HG03196 (cell line): ENCODE measurements at regions not wholly inside any gene's neighbourhood (a gene's known extent, or its start where the extent isn't known, plus 50 kb on each side); places are given as distances from the start of the nearest gene placed in this dataset.

ENCODE experiments used
- ATAC-seq: cut with Tn5 transposase; IDR thresholded peaks from one replicate; pipeline ENCODE4 v1.9.1; 2021; ENCODE audit not compliant: unreplicated experiment

GRCh38 chr1:57882934-57883641 is 459.2 kb upstream of the DAB1 start:
- no peak for ATAC-seq

GRCh38 chr1:57882072-57882471 is 458.2 kb upstream of the DAB1 start:
- no peak for ATAC-seq

GRCh38 chr1:57881639-57882038 is 457.8 kb upstream of the DAB1 start:
- no peak for ATAC-seq

- ATAC-seq: no peak
Observed at GRCh38 chr1:57879700-57880099, 455.8 kb upstream of the DAB1 start.

- no peak for ATAC-seq
Observed at GRCh38 chr1:57874418-57874877, 450.6 kb upstream of the DAB1 start.

GRCh38 chr1:57872913-57873312 is 449.1 kb upstream of the DAB1 start:
- no peak for ATAC-seq

- ATAC-seq: no peak
Observed at GRCh38 chr1:57868908-57869307, 445.0 kb upstream of the DAB1 start.

- no peak for ATAC-seq
Observed at GRCh38 chr1:57868239-57868638, 444.4 kb upstream of the DAB1 start.

GRCh38 chr1:57866998-57867397 is 443.1 kb upstream of the DAB1 start:
- ATAC-seq: no peak

GRCh38 chr1:57860931-57861565 is 437.2 kb upstream of the DAB1 start:
- no peak for ATAC-seq

- ATAC-seq: no peak
Observed at GRCh38 chr1:57860325-57860724, 436.5 kb upstream of the DAB1 start.

- no peak for ATAC-seq
Observed at GRCh38 chr1:57858740-57859139, 434.9 kb upstream of the DAB1 start.

- ATAC-seq: no peak
Observed at GRCh38 chr1:57857809-57858208, 433.9 kb upstream of the DAB1 start.

GRCh38 chr1:57854436-57854835 is 430.6 kb upstream of the DAB1 start:
- no peak for ATAC-seq

GRCh38 chr1:57850176-57850940 is 426.5 kb upstream of the DAB1 start:
- ATAC-seq: no peak

GRCh38 chr1:57848406-57848805 is 424.5 kb upstream of the DAB1 start:
- ATAC-seq: no peak

GRCh38 chr1:57845041-57845440 is 421.2 kb upstream of the DAB1 start:
- no peak for ATAC-seq

GRCh38 chr1:57844382-57844980 is 420.6 kb upstream of the DAB1 start:
- ATAC-seq: no peak

- ATAC-seq: no peak
Observed at GRCh38 chr1:57843760-57844159, 419.9 kb upstream of the DAB1 start.

GRCh38 chr1:57839526-57839925 is 415.7 kb upstream of the DAB1 start:
- ATAC-seq: no peak

GRCh38 chr1:57839067-57839466 is 415.2 kb upstream of the DAB1 start:
- ATAC-seq: no peak

GRCh38 chr1:57835620-57836019 is 411.8 kb upstream of the DAB1 start:
- ATAC-seq: no peak
